IMR-90 (cell line): ENCODE measurements at regions not wholly inside any gene's neighbourhood (a gene's known extent, or its start where the extent isn't known, plus 50 kb on each side); places are given as distances from the start of the nearest gene placed in this dataset.
A peak's percentile ranks its signal among the peaks of the same experiment; 100 is the strongest.

Source experiments
- ATAC-seq: fragments of 200-7000 bp; cut with Tn5 transposase; 2 replicates; pipeline ENCODE4 v1.9.1; 2020; ENCODE audit warnings: low read depth, mild to moderate bottlenecking, moderate library complexity
- BruUV-seq: library from RNA; stranded (reverse); fragments of 400-500 nt; replicated peaks from 2 replicates; lab custom pipeline; 2021; lab: Mats Ljungman, UMichigan
- CTCF ChIA-PET: fragments of 300-600 bp; formaldehyde crosslinking; extraction: SDS; loops from one replicate; lab custom pipeline; 2021; ENCODE audit warnings: antibody characterized with exemption; lab: Yijun Ruan, JAX
- POLR2A ChIA-PET: fragments of 300-600 bp; sonication (Branson Sonifier 250); formaldehyde crosslinking; loops from one replicate; lab custom pipeline; 2022; ENCODE audit warnings: antibody characterized with exemption; ENCODE audit not compliant: unreplicated experiment; lab: Charles Lee
- DNase-seq: peaks from one replicate; pipeline ENCODE4 v3.0.0; 2013
- H2AFZ ChIP-seq: replicated peaks from 2 replicates; pipeline ENCODE3; 2013; ENCODE audit warnings: low read length, mild to moderate bottlenecking; ENCODE audit not compliant: poor library complexity
- H2AK5ac ChIP-seq: 2 replicates; pipeline ENCODE4 v1.6.1; 2013; ENCODE audit warnings: low read depth, low read length, inconsistent platforms
- H2AK9ac ChIP-seq: replicated peaks from 2 replicates; pipeline ENCODE3; 2013; ENCODE audit warnings: mild to moderate bottlenecking, low read depth, low read length, moderate library complexity; ENCODE audit not compliant: poor library complexity
- H2BK120ac ChIP-seq: 2 replicates; pipeline ENCODE4 v1.6.1; 2013; ENCODE audit warnings: low read depth, low read length, inconsistent platforms
- H2BK15ac ChIP-seq: 3 replicates; pipeline ENCODE4 v1.6.1; 2013; ENCODE audit warnings: low read depth, low read length, inconsistent platforms
- H2BK20ac ChIP-seq: 2 replicates; pipeline ENCODE4 v1.6.1; 2013; ENCODE audit warnings: low read depth, mild to moderate bottlenecking, inconsistent platforms, low read length, moderate library complexity
- H2BK5ac ChIP-seq: 2 replicates; pipeline ENCODE4 v1.6.1; 2013; ENCODE audit warnings: mild to moderate bottlenecking, low read depth, low read length, inconsistent platforms; ENCODE audit not compliant: poor library complexity, severe bottlenecking
- H3K14ac ChIP-seq: replicated peaks from 2 replicates; pipeline ENCODE4 v1.6.1; 2013; ENCODE audit warnings: low read depth, low read length, inconsistent platforms
- H3K18ac ChIP-seq: 2 replicates; pipeline ENCODE4 v1.6.1; 2013; ENCODE audit warnings: low read depth, low read length, control low read depth
- H3K23ac ChIP-seq: 2 replicates; pipeline ENCODE4 v1.6.1; 2013; ENCODE audit warnings: low read depth, low read length, inconsistent platforms
- H3K27ac ChIP-seq: 2 replicates; pipeline ENCODE4 v1.5.1; 2013; ENCODE audit warnings: mild to moderate bottlenecking, control low read depth, low read length; ENCODE audit not compliant: insufficient read depth
- H3K27me3 ChIP-seq: 2 replicates; pipeline ENCODE4 v1.6.1; 2013; ENCODE audit warnings: low read length; ENCODE audit not compliant: control insufficient read depth, insufficient read depth
- H3K36me3 ChIP-seq: 2 replicates; pipeline ENCODE4 v1.6.1; 2013; ENCODE audit warnings: low read length, mixed read lengths; ENCODE audit not compliant: control insufficient read depth, insufficient read depth
- H3K4ac ChIP-seq: 2 replicates; pipeline ENCODE4 v1.6.1; 2013; ENCODE audit warnings: low read depth, low read length, inconsistent platforms
- H3K4me1 ChIP-seq: 2 replicates; pipeline ENCODE4 v1.6.1; 2013; ENCODE audit warnings: low read length, mixed read lengths; ENCODE audit not compliant: control insufficient read depth, insufficient read depth
- H3K4me2 ChIP-seq: 2 replicates; pipeline ENCODE4 v1.6.1; 2013; ENCODE audit warnings: low read depth, mild to moderate bottlenecking, control low read depth, low read length, moderate library complexity
- H3K4me3 ChIP-seq: 2 replicates; pipeline ENCODE4 v1.5.1; 2013; ENCODE audit warnings: low read depth, mild to moderate bottlenecking, control low read depth, low read length, moderate library complexity; ENCODE audit not compliant: insufficient read depth
- H3K56ac ChIP-seq: 2 replicates; pipeline ENCODE4 v1.6.1; 2013; ENCODE audit warnings: low read length, inconsistent platforms; ENCODE audit not compliant: insufficient read depth; ENCODE audit errors: extremely low read depth
- H3K79me1 ChIP-seq, 2 experiments: 2 replicates each; pipeline ENCODE4 v1.6.1; 2013; ENCODE audit warnings: low read length in 2 of 2, inconsistent platforms in 1 of 2, low read depth in 1 of 2
- H3K9ac ChIP-seq: 2 replicates; pipeline ENCODE4 v1.6.1; 2013; ENCODE audit warnings: low read depth, low read length, control low read depth
- H3K9me1 ChIP-seq: 2 replicates; pipeline ENCODE4 v1.6.1; 2013; ENCODE audit warnings: low read length, inconsistent platforms; ENCODE audit not compliant: insufficient read depth
- H3K9me3 ChIP-seq: 2 replicates; pipeline ENCODE4 v1.6.1; 2013; ENCODE audit warnings: low read length; ENCODE audit not compliant: control insufficient read depth, insufficient read depth
- H4K20me1 ChIP-seq: 2 replicates; pipeline ENCODE4 v1.6.1; 2013; ENCODE audit warnings: low read length, inconsistent platforms; ENCODE audit not compliant: insufficient read depth
- H4K5ac ChIP-seq: 2 replicates; pipeline ENCODE4 v1.6.1; 2013; ENCODE audit warnings: mild to moderate bottlenecking, low read depth, low read length, control low read depth
- H4K8ac ChIP-seq, 2 experiments: 2 replicates each; pipeline ENCODE4 v1.6.1; 2013; ENCODE audit warnings: low read depth in 2 of 2, low read length in 2 of 2, control low read depth in 1 of 2, inconsistent platforms in 1 of 2
- H4K91ac ChIP-seq: 2 replicates; pipeline ENCODE4 v1.6.1; 2013; ENCODE audit warnings: low read depth, low read length, inconsistent platforms; ENCODE audit not compliant: insufficient read depth
- BHLHE40 ChIP-seq: fragments of 150-350 bp; IDR thresholded peaks from 2 replicates; pipeline ENCODE4 v1.6.1; 2016; ENCODE audit warnings: mild to moderate bottlenecking, low read depth, low read length
- CEBPB ChIP-seq: IDR thresholded peaks from 2 replicates; pipeline ENCODE4 v1.6.1; 2012; ENCODE audit warnings: low read depth, low read length, improper control_type of control experiment
- CHD1 ChIP-seq: IDR thresholded peaks from 2 replicates; pipeline ENCODE4 v1.6.1; 2012; ENCODE audit warnings: low read depth, low read length, improper control_type of control experiment
- CTCF ChIP-seq: conservative IDR thresholded peaks from 2 replicates; pipeline ENCODE4 v1.5.1; 2012; ENCODE audit warnings: mild to moderate bottlenecking, low read depth, low read length, improper control_type of control experiment
- MXI1 ChIP-seq: IDR thresholded peaks from 2 replicates; pipeline ENCODE4 v1.6.1; 2012; ENCODE audit warnings: low read depth, mild to moderate bottlenecking, low read length, moderate library complexity, borderline replicate concordance
- NFE2L2 ChIP-seq: fragments of 150-350 bp; IDR thresholded peaks from 2 replicates; pipeline ENCODE4 v1.6.1; 2016; ENCODE audit warnings: low read depth, mild to moderate bottlenecking, low read length
- WGBS, 2 experiments: methylation state at CpG; one replicate each; pipeline versions ENCODE4 v1.1.5 to v1.1.7; 2013; ENCODE audit warnings: missing lambda C conversion rate in 2 of 2; ENCODE audit not compliant: insufficient read length in 1 of 2; ENCODE audit errors: extremely low coverage in 2 of 2; 5-methylcytosine and 5-hydroxymethylcytosine counted together
- dilution Hi-C: fragments of 300-500 bp; cut with HindIII; formaldehyde crosslinking; loops from one replicate; pipeline ENCODE4 v1.14.3; 2018; ENCODE audit warnings: low sequenced_read_pairs; ENCODE audit not compliant: unreplicated experiment
- in situ Hi-C: fragments of 300-500 bp; cut with MboI; formaldehyde crosslinking; loops from 3 replicates; pipeline ENCODE4 v1.14.3; 2019; ENCODE audit warnings: low sequenced_read_pairs, inconsistent platforms, mixed read lengths
- intact Hi-C: fragments of 100-400 bp; cut with micrococcal nuclease; formaldehyde crosslinking; loops from 2 replicates; pipeline ENCODE4 v1.10.0; 2022

DNA sequence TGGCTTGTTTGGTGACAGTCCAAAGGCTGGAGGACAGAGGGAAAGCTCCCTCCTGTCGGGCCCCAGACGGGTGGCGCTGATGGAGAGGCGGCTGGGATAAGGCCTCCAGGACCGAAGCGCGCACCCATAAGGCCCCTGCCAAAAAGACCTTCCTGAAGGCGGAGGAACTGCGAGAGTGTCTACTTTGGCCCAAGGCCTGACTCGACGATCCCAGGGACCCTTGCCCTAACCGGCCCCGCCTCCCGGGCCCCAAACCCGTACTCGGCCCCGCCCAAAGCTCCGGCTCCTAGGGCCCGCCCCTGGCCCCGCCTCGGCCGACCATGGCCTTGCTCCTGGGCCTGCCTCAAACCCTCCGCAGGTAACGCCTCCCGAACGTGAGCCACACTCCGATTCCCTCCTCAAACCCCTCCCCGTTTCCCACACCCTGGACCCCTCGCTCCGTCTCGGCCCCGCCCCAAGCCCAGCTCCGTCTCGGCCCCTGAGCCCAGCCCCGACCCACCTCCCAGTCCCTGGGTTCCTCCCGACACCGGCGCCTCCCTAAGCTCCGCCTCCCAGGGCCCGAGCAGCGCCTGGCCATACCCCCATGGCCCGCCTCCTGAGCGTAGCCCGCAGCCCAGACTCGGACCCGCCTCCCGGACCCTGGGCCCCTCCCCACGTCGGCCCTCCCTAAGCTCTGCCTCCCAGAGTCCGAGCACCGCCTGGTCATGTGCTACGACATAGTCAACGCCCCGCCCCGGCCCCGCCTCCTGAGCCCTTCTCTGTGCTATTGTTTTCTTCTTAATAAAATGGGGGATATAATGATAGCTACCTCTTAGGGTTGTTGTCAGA, 90.0 kb upstream of the DRD5 start:
- POLR2A ChIA-PET = no interaction called here
- CTCF ChIA-PET = no interaction called here

More for the DNA sequence above, 90.0 kb upstream of the DRD5 start:
- H2AK5ac ChIP-seq = no peak overlapping the region
- H2BK20ac ChIP-seq = no peak overlapping the region
- H2AK9ac ChIP-seq = no peak overlapping the region
- H2AFZ ChIP-seq = no peak overlapping the region
- no peak overlapping the region for H2BK5ac ChIP-seq
- in situ Hi-C loops = no loop called here
- no peak overlapping the region for H4K8ac ChIP-seq
- no peak overlapping the region for H3K14ac ChIP-seq
- no TSS peak for BruUV-seq
- DNase-seq = peak; percentile 6
- no peaks in the 10 kb centered on the region for H3K36me3 ChIP-seq
- dilution Hi-C loops = no loop called here
- intact Hi-C loops = no loop called here
- H3K9ac ChIP-seq = no peak overlapping the region
- H3K56ac ChIP-seq = no peak overlapping the region
- H3K27me3 ChIP-seq = no peaks in the 10 kb centered on the region
- H2BK120ac ChIP-seq = no peak overlapping the region
- H3K9me3 ChIP-seq = no peaks in the 10 kb centered on the region; the same call in 1 of the 2 replicates
- H3K4me2 ChIP-seq = no peak overlapping the region; the same call in 1 of the 2 replicates
- no peaks in the 10 kb centered on the region for H3K4me1 ChIP-seq
- ATAC-seq = peak; percentile 76
- no peak overlapping the region for H2BK15ac ChIP-seq
- no peak overlapping the region for H3K27ac ChIP-seq
- peak overlapping the region; percentile 29; the same call in 1 of the 2 replicates for H3K4me3 ChIP-seq
- 5% methylated on average over 25 of the region's 56 CpGs; no CpG with 5 or more reads in 1 of the 2 experiments for WGBS, 2 experiments
- H3K9me1 ChIP-seq = no peaks in the 10 kb centered on the region
- TF ChIP-seq CEBPB = no peak
- no peak for TF ChIP-seq CTCF
- no peak for TF ChIP-seq MXI1
- no peak for TF ChIP-seq CHD1
- TF ChIP-seq BHLHE40 = no peak
- no peak for TF ChIP-seq NFE2L2
- no peaks in the 10 kb centered on the region for H4K20me1 ChIP-seq
- H3K4ac ChIP-seq = no peak overlapping the region
- no peak overlapping the region for H3K18ac ChIP-seq
- no peak overlapping the region for H4K5ac ChIP-seq
- no peak overlapping the region for H3K23ac ChIP-seq
- no peak overlapping the region for H4K91ac ChIP-seq
- H3K79me1 ChIP-seq = no peaks in the 10 kb centered on the region
